Uterus (tissue), 2 donors: ENCODE measurements at regions not wholly inside any gene's neighbourhood (a gene's known extent, or its start where the extent isn't known, plus 50 kb on each side); places are given as distances from the start of the nearest gene placed in this dataset.

Experiments
- POLR2A ChIP-seq, 2 donors: fragments of 450-650 bp; IDR thresholded peaks; one replicate each; pipeline ENCODE4 v1.6.1; 2016; ENCODE audit warnings: antibody characterized with exemption in 2 of 2, mild to moderate bottlenecking in 1 of 2, moderate library complexity in 1 of 2
- TF ChIP-seq, protein P1 (sequence below), 4 experiments: fragments of 200-600 bp in 2 of 4; fragments of 450-650 bp in 2 of 4; sonication (generic) in 2 of 4; IDR thresholded peaks; one replicate each; pipeline ENCODE4 v1.5.1; 2016 to 2019; ENCODE audit warnings: antibody characterized with exemption in 4 of 4, mild to moderate bottlenecking in 2 of 4, moderate library complexity in 1 of 4

- TF ChIP-seq, protein P1, sequence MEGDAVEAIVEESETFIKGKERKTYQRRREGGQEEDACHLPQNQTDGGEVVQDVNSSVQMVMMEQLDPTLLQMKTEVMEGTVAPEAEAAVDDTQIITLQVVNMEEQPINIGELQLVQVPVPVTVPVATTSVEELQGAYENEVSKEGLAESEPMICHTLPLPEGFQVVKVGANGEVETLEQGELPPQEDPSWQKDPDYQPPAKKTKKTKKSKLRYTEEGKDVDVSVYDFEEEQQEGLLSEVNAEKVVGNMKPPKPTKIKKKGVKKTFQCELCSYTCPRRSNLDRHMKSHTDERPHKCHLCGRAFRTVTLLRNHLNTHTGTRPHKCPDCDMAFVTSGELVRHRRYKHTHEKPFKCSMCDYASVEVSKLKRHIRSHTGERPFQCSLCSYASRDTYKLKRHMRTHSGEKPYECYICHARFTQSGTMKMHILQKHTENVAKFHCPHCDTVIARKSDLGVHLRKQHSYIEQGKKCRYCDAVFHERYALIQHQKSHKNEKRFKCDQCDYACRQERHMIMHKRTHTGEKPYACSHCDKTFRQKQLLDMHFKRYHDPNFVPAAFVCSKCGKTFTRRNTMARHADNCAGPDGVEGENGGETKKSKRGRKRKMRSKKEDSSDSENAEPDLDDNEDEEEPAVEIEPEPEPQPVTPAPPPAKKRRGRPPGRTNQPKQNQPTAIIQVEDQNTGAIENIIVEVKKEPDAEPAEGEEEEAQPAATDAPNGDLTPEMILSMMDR (IDR thresholded peaks at IDR 0.05): no peak
- no peak for TF ChIP-seq POLR2A (IDR thresholded peaks at IDR 0.05)
These were observed 101.1 kb upstream of the FHIT start for GRCh38 chr3:61352306-61352705.
